HFF-Myc (cell line): ENCODE measurements at regions not wholly inside any gene's neighbourhood (a gene's known extent, or its start where the extent isn't known, plus 50 kb on each side); places are given as distances from the start of the nearest gene placed in this dataset.

Source experiments
- DNase-seq: peaks from one replicate; pipeline ENCODE4 v3.0.0-alpha.2; 2011; ENCODE audit warnings: low read depth; ENCODE audit errors: extremely low read depth
- H3K4me3 ChIP-seq: replicated peaks from 2 replicates; pipeline ENCODE4 v1.5.1; 2011; ENCODE audit warnings: low read depth, mild to moderate bottlenecking, control low read depth, low read length
- TF ChIP-seq, protein P1 (sequence below): IDR thresholded peaks from 2 replicates; pipeline ENCODE4 v1.5.1; 2012; ENCODE audit warnings: mild to moderate bottlenecking, low read depth, low read length, control low read depth; ENCODE audit errors: missing control alignments

DNA sequence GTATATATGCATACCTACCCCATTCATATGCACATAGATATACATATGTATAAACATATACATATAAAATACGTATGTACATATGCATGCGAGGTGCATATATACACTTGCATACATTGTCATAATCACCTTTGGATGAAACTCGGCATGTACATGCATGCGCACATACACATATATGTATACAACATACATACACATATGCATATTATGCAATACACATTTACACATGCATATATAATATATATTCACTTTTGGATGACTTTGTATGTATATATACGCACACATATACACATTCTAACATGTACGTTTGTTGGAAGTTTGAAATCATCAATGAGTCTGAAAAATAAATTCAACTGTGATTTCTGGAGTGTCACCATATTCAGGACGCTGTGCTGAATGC lies 401.6 kb upstream of the TBX3 start:
- H3K4me3 ChIP-seq: no peak overlapping the region
- TF ChIP-seq, protein P1, sequence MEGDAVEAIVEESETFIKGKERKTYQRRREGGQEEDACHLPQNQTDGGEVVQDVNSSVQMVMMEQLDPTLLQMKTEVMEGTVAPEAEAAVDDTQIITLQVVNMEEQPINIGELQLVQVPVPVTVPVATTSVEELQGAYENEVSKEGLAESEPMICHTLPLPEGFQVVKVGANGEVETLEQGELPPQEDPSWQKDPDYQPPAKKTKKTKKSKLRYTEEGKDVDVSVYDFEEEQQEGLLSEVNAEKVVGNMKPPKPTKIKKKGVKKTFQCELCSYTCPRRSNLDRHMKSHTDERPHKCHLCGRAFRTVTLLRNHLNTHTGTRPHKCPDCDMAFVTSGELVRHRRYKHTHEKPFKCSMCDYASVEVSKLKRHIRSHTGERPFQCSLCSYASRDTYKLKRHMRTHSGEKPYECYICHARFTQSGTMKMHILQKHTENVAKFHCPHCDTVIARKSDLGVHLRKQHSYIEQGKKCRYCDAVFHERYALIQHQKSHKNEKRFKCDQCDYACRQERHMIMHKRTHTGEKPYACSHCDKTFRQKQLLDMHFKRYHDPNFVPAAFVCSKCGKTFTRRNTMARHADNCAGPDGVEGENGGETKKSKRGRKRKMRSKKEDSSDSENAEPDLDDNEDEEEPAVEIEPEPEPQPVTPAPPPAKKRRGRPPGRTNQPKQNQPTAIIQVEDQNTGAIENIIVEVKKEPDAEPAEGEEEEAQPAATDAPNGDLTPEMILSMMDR: no peak
- DNase-seq: no peak

DNA sequence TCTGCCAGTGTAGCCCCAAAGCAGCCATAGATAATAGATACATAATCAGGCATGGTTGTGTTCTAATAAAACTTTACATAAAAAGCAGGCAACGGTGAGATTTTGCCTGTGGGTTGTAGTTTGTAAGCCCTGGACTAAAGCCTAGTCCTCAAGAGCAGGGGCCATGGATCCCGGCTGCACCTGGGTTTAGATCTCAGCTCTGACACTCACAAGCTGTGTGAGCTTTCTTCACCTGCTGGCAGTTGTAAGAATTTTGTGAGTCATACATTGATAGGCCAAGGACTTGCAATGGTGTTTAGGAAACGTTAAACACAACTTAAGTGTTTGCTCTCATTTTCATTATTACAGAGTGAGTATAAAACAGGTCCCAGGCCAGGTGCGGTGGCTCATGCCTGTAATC lies 395.8 kb upstream of the TBX3 start:
- H3K4me3 ChIP-seq: no peak overlapping the region
- TF ChIP-seq, protein P1: no peak
- no peak for DNase-seq

DNA sequence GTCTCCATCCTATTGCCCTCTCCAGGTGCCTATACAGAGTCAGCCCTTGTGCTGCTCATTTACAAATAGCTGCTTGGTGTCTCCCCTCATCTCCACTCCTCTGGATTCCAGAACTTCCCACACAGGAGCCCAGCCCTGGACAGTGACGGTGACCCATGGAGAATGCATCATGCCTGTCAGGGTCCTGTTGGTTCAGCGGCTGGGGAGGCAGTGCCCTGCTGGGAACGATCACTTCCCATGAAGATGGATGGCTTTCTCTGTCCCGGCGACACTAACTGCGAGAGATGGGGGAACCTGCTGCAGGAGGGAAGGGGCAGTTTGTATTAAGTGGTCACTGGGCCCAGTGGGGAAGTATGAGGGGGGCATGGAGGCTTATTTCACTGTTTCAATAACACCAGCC lies 395.0 kb upstream of the TBX3 start:
- DNase-seq: no peak
- H3K4me3 ChIP-seq: no peak overlapping the region
- TF ChIP-seq, protein P1: no peak

DNA sequence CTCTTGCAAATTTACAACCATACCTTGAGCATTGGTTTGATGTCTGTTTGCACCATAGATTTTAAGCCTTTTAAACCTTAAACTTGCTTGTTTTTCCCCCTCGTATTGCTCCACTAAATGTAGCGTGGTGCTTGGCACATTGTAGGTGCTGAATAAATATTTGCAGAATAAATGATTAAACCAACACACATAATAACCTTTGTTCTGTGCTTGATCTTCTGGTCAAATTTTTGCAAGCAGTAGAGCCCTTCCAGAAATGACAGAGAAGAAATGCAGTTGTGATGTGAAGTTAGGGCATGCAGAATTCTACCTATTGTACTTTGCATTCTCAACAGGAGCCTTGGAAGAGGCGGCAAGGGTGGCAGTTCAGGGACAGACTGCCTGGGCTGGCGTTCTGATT lies 394.4 kb upstream of the TBX3 start:
- no peak for DNase-seq
- H3K4me3 ChIP-seq: no peak overlapping the region
- TF ChIP-seq, protein P1: no peak

DNA sequence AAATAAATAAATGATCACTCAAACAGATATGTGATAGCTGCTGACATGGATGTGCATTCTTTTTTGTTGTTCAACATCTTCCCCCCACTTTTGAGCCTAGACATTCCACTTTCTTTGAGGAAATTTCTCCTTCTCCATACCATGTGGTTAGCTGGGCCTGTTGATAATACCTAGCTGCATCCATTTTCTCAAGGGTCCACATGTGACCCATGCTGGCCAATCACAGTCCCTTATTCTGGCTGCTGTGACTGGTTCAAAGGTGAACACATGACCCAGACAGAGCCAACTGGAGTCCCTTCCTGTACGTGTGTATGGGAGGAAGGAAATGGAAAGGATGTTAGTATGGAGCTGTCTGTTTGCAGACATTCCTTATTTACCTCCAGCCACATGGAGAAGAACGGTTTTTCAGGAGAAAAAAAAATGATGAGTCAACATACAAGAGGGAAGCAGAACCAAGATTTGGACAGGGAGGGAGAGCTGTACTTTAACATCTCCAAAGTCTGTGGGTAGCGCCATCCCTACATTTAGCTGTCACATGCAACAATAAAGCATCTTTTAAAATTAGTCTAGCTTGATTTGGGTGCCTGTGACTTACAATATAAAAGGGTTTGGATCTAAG lies 391.7 kb upstream of the TBX3 start:
- TF ChIP-seq, protein P1: no peak
- H3K4me3 ChIP-seq: no peak overlapping the region
- DNase-seq: no peak

DNA sequence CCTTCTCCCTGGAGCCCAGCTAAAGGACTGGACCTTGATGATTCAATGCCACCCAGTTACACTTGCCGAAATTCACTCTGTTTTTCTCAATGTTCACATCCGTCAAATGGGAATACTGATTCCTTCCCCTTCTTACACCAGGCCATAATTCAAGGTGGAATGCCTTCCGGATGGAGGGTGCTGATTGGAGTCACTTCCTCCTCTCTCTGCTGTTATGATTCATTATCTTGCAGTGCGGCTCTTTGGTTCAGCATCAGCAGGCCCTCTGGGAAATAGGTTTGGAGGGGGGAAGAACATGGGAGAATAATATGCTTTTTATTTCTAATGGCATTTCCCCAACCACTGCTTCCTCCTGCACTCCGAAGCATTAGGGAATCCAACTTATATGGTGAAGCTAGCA lies 390.6 kb upstream of the TBX3 start:
- TF ChIP-seq, protein P1: no peak
- no peak for DNase-seq
- no peak overlapping the region for H3K4me3 ChIP-seq

DNA sequence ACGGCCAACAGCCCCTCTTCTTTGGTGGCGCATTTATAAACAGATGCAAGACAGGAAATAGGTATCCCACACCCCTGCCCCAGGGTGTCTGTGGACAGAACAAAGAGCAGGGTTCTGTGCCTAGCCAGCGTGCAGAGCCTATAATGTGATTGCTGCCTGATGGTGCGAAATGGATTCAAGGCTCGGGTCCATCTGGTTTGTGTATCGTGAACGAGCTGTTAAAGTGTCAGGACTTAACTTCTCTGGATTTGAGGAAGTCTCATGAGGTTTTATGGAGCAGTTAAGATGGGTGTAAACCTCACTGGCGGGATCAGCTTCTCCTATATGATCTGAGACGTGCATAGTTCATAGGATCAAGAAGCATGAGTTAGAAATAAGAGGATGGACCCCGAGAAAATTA lies 388.7 kb upstream of the TBX3 start:
- TF ChIP-seq, protein P1: no peak
- no peak overlapping the region for H3K4me3 ChIP-seq
- no peak for DNase-seq
